WERI-Rb-1 (cell line): ENCODE measurements at regions not wholly inside any gene's neighbourhood (a gene's known extent, or its start where the extent isn't known, plus 50 kb on each side); places are given as distances from the start of the nearest gene placed in this dataset.

Experiments used
- DNase-seq: peaks from one replicate; pipeline ENCODE4 v3.0.0-alpha.2; 2020
- H3K27ac ChIP-seq: fragments of 250-450 bp; sonication (Bioruptor Pico); 2 replicates; pipeline ENCODE4 v1.5.1; 2020; ENCODE audit warnings: mild to moderate bottlenecking, moderate library complexity
- H3K27me3 ChIP-seq: fragments of 250-450 bp; sonication (Bioruptor Pico); 2 replicates; pipeline ENCODE4 v1.5.1; 2021; ENCODE audit warnings: mild to moderate bottlenecking, low read depth, moderate library complexity; ENCODE audit not compliant: insufficient read depth, severe bottlenecking
- H3K36me3 ChIP-seq: fragments of 250-450 bp; sonication (Bioruptor Pico); 2 replicates; pipeline ENCODE4 v1.5.1; 2020; ENCODE audit warnings: mild to moderate bottlenecking, moderate library complexity
- H3K4me3 ChIP-seq: 2 replicates; pipeline ENCODE4 v1.5.1; 2011; ENCODE audit warnings: low read depth, mild to moderate bottlenecking, control low read depth, low read length
- H3K9me3 ChIP-seq: fragments of 250-450 bp; sonication (Bioruptor Pico); 2 replicates; pipeline ENCODE4 v1.5.1; 2021; ENCODE audit warnings: mild to moderate bottlenecking, moderate library complexity; ENCODE audit not compliant: severe bottlenecking
- TF ChIP-seq, protein P1 (sequence below): IDR thresholded peaks from 2 replicates; pipeline ENCODE4 v1.5.1; 2011; ENCODE audit warnings: low read depth, mild to moderate bottlenecking, control low read depth, inconsistent platforms, low read length

DNA sequence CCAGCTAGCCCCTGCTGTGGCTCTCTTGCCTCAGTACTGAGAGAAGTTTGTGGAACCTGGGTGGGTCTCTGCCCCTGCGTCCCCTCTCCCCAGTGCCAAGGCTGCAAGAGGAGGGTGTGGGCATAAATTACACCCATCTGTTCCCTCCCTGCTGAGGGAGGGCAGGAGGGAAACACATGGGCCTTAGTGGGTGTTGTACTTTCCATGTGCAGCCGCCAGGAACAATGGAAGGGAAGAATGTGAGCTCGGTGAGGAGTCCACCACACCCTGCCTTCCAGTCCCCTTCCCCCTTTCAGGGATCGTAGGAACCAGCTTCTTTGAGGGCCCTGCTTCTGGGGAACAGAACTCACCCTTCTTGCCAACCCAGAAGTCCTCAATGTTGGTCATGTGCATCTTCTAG is 138.2 kb upstream of the KLF4 start:
- H3K36me3 ChIP-seq: no peaks in the 10 kb centered on the region
- H3K27ac ChIP-seq: no peak overlapping the region
- no peak for DNase-seq
- H3K27me3 ChIP-seq: peaks cover 90% of the 10 kb centered on the region
- no peak overlapping the region for H3K4me3 ChIP-seq
- TF ChIP-seq, protein P1, sequence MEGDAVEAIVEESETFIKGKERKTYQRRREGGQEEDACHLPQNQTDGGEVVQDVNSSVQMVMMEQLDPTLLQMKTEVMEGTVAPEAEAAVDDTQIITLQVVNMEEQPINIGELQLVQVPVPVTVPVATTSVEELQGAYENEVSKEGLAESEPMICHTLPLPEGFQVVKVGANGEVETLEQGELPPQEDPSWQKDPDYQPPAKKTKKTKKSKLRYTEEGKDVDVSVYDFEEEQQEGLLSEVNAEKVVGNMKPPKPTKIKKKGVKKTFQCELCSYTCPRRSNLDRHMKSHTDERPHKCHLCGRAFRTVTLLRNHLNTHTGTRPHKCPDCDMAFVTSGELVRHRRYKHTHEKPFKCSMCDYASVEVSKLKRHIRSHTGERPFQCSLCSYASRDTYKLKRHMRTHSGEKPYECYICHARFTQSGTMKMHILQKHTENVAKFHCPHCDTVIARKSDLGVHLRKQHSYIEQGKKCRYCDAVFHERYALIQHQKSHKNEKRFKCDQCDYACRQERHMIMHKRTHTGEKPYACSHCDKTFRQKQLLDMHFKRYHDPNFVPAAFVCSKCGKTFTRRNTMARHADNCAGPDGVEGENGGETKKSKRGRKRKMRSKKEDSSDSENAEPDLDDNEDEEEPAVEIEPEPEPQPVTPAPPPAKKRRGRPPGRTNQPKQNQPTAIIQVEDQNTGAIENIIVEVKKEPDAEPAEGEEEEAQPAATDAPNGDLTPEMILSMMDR: no peak
- H3K9me3 ChIP-seq: peaks cover 13% of the 10 kb centered on the region

DNA sequence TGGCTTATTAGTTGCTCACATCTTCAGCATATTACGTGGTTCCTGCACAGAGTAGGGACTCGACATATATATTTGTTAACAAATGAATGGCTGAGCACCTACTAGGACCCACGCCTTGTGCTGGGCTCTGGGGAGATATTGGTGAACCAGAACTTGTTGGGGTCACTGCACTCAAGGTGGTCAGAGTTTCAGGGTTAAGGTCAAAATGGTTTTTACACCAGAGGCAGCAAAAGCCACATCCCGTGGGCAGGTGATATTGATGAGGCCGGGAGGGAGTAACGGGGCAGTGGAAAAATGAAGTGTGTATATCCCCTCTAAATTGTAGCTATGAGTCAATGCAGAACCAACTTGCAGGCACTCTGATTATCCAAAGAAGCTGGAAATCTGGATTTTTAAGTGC is 136.5 kb upstream of the KLF4 start:
- TF ChIP-seq, protein P1: no peak
- Histone ChIP-seq H3K9me3 (peaks cover 13% of the 10 kb centered on the region), H3K36me3 (no peaks in the 10 kb centered on the region), H3K27me3 (peaks cover 90% of the 10 kb centered on the region), H3K4me3 (no peak overlapping the region), H3K27ac (no peak overlapping the region)
- DNase-seq: no peak

DNA sequence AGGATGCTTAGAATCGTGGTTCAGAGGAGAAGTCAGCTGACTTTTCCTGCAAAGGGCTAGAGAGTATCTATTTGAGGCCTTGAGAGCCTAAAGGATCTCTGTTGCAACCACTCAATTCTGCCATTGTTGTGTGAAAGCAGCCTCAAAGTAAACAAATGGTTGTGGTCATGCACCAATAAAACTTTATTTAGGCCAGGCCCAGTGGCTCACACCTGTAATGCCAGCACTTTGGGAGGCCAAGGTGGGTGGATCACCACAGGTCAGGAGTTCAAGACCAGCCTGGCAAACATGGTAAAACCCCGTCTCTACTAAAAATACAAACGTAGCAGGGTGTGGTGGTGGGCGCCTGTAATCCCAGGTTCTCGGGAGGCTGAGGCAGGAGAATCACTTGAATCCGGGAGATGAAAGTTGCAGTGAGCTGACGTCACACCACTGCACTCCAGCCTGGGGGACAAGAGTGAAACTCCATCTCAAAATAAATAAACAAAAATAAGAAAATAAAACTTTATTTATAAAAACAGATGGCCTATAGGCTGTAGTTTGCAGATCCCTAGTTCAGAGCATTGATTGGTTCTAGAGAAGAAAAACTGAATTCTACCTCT is 135.9 kb upstream of the KLF4 start:
- DNase-seq: no peak
- TF ChIP-seq, protein P1: no peak
- no peak overlapping the region for H3K4me3 ChIP-seq

DNA sequence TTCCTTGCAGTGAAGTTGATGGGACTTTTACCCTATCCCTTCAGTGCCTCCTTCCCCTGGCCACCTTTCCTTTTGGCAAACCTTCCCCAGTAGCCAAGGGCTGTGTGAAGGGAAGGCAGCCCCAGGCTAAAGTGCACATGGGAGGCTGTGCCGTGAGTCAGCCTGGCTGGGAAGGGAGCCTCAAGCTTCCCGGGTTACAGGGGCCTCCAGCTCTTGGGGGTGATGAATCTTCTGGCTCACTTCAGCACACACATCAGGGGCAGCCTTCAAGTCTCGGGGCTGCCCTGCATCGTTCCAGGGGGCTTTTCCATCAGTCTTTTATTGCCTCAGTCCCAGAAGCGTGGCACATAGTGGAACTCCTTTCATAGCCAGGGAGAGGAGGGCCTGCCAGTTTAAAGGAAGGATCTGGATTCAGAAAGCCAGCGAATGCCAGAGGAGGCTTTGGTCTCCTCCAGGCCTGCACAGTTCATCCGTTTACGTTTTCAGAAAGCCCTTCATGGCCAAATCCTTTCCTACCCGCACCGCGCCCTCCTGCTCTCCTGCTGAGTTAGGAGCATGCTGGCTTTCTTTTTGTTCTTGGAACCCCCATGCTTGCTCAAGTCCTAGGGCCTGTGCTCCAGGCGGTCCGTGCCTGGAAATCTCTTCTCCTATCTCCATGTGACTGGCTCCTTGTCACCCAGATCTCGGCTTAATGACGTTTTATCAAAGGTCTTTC is 134.8 kb upstream of the KLF4 start:
- Histone ChIP-seq H3K4me3 (no peak overlapping the region), H3K27ac (no peak overlapping the region), H3K9me3 (peaks cover 13% of the 10 kb centered on the region), H3K36me3 (no peaks in the 10 kb centered on the region), H3K27me3 (peaks cover 87% of the 10 kb centered on the region)
- no peak for DNase-seq
- TF ChIP-seq, protein P1: no peak

More for the DNA sequence above, 135.9 kb upstream of the KLF4 start:
- Histone ChIP-seq H3K27ac (no peak overlapping the region), H3K27me3 (peaks cover 87% of the 10 kb centered on the region), H3K9me3 (peaks cover 13% of the 10 kb centered on the region), H3K36me3 (no peaks in the 10 kb centered on the region)

DNA sequence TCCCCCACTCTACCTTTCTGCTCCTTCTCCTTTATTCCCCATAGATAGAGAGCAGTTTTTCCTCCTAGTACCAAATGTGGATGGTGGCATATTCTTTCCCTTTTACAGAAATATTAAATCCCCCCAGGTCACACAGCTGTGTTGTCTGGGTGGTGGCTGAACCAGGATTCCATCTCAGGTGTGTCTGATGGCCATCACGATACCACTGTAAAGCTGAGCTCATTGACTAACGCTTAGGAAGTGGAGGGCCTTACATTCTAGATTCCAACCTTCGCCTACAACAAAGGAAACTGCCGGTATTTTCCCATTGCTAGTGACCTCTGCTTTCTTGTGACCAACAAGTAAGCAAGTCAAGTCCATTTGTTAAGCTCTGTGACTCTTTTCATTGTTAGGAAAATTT is 131.9 kb upstream of the KLF4 start:
- H3K27ac ChIP-seq: no peak overlapping the region
- no peaks in the 10 kb centered on the region for H3K36me3 ChIP-seq
- no peak overlapping the region for H3K4me3 ChIP-seq
- no peak for DNase-seq
- TF ChIP-seq, protein P1: no peak
- peaks cover 3% of the 10 kb centered on the region for H3K9me3 ChIP-seq
- peaks cover 78% of the 10 kb centered on the region for H3K27me3 ChIP-seq
